Fibroblast of upper back skin (primary cell): ENCODE measurements at regions not wholly inside any gene's neighbourhood (a gene's known extent, or its start where the extent isn't known, plus 50 kb on each side); places are given as distances from the start of the nearest gene placed in this dataset.

Source experiments
- DNase-seq: peaks from one replicate; pipeline ENCODE4 v3.0.0-alpha.2; 2013

DNA sequence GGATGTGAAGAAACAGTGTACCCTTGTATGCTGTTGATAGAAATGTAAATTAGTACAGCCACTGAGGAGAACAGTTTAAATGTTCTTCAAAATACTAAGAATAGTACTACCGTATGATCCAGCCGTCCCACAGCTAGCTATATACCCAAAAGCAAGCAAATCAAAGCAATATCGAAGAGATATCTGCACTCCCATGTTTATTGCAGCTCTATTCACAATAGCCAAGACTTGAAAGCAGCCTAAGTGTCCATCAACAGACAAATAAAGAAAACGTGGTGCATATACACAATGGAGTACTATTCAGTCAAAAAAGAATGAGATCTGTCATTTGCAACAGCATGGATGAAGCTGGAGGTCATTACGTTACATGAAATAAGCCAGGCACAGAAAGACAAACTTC is 88.5 kb upstream of the SLC38A4 start:
- no peak for DNase-seq

DNA sequence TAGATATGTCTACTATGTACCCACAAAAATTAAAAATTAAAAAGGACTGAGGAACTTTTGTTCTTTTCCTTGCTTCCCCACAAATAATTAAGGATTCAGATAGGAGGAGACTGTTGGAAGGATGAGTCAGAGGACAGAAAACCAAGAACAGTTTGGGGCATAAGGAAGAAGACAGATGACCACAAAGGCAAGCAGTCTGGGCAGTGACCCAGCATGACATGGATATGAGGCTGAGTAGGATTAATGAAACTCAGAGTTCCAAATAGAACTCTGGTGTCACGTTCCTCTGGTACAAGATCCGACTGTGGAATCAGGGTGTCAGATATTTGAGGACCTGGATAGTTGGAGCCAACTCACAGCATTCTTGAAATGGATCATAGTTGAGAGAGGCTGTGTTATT is 89.3 kb upstream of the SLC38A4 start:
- DNase-seq = peak; percentile 93

DNA sequence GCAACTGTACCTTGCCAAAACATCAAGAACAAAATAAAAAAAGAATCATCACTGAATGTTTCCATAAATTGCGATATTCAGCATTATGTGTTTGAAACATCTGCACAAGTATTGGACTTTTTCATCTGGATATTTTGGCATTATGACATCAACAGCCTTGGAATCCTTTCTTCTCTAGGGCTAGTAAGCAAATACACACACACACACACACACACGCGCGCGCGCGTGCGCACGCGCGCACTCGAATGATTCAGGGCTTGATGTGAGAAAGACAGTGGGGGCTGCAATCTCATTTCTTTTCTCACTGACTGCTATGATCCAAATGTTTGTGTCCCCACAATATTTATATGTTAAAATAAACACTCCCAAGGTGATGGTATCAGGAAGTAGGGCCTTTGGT is 90.0 kb upstream of the SLC38A4 start:
- DNase-seq = peak; percentile 81

DNA sequence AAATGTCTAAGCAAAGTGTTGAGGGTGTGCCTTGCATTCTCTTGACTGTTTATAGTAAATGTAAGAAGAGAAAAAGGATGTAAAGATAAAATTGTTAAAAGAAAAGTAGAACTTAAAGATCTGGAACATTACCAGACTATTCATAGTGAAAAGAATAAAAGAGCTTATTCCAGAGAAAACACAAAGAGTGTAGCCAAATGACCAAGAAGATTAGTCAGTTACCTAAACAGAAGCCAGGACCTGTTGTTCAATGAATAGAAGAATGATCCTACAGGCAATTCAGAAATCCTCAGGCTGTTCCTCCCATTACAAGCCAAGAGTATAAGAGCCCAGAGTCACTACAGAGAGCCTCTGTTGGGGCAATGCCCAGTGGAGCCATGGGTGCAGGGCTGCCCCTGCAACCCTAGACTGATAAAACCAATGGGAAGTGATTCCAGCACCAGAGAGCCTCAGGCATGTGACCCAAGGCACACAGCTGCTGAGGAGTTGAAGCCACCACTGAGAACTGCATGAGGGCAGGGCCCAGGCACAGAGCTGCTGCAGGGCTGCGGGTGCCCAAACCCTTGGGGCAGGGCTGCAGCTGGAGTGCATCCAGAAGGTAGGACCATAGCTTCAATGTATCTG is 91.1 kb upstream of the SLC38A4 start:
- DNase-seq = no peak

DNA sequence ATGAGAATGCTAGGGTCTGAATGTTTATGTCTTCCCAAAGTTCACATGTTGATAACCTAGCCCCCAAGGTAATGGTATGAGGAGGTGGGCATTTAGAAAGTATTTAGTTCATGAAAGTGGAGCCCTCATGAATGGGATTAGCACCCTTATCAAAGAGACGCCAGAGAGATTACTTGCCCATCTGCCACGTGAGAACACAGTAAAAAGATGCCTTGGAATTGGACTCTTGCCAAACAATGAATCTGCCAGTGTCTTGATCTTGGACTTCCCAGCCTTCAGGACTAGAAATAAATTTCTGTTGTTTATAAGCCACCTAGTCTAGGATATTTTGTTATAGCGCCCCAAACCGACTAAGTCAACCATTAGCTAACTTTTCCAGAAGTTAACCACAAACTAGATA is 92.0 kb upstream of the SLC38A4 start:
- no peak for DNase-seq

DNA sequence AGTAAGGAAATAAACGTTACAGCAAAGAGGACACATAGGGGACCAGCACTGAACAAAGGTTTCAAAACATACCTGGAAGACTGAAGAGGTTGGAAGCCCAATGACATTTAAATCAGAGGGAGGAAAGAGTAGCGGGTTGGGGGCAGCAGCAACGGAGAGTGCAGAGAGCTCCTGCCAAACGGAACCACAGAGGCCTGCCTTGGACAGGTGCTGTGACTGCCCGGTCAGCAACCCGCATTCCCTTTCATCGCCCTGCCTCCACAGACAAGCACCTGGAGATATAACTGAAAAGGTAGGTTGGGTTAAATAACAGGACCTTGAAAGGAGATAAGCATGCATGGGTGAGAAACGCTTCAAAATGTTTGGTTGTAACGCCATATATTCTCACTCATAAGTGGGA is 92.8 kb upstream of the SLC38A4 start:
- no peak for DNase-seq

DNA sequence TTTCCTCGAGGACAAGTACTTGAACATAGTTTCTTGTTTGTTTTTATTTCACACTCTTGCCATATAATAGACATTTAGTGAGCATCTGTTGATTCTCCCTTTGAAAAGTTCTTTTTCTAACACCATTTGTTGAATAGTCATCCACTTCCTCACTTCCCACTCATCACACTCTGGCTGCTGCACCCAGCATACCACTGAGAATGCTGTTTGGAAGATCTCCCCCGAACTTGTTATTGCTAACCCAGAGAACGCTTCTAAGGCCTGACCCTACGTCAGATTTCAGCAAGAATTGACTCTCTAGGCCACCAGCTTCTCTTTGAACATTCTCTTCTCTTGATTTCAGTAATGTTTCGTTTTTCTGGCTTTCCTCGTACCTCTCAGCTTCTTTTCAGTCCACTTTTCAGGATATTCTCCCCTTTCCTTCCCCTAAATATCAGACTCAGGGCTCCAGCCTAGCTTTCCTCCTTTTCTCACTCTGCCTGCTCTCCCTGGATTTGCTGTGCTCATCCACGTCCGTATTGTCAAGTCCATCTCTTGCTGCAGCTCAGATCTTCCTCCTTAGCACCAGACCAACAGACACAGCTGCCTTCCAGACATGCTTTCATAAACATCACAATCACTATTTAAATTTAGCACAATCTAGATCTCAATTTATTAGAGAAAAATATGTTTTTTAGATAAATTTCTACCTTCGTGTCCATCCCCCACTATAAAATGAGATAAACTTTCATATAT is 94.0 kb upstream of the SLC38A4 start:
- DNase-seq = no peak

DNA sequence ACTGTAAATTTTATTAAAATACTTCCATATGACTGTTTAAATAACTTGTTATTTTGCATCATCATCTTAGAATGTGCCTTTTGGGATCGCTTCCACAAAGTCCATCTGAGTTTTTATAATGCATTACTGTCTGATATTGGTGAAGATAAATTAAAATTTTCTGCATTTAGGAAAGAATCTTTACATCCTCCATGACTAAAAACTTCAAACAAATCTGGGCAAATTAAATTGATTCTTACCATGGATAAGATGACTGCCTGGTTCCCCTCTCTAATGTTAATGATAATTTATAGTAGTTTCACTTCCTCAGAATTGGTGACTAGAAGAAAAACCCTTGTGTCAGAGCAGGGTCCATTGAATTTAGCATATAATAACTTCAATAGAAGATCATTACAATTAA is 94.7 kb upstream of the SLC38A4 start:
- no peak for DNase-seq

DNA sequence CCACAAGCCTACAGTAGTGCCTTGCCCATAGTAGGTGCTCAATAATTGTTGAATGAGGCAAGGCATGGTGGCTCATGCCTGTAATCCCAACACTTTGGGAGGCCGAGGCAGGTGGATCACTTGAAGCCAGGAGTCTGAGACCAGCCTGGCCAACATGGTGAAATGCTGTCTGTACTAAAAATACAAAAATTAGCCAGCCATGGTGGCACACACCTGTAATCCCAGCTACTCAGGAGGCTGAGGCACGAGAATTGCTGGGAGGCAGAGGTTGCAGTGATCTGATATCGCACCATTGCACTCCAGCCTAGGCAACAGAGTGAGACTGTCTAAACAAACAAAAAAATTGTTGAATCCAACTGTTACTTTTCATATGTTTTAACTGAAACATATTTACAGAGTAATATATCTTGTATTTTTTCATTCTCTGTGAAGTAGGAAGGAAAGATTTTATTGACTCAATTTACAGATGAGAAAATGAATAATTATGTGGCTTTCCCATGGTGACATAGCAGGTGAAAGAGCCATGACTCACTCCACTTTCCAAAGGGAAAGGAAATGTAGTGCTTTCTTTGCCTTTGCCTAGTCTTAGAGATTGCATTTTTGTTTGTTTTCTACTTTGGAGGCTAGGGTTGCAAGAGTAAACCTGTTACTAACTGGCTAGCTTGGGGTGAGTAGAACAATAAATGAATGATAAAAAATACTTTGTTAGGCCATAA is 95.4 kb upstream of the SLC38A4 start:
- peak; percentile 67 for DNase-seq

DNA sequence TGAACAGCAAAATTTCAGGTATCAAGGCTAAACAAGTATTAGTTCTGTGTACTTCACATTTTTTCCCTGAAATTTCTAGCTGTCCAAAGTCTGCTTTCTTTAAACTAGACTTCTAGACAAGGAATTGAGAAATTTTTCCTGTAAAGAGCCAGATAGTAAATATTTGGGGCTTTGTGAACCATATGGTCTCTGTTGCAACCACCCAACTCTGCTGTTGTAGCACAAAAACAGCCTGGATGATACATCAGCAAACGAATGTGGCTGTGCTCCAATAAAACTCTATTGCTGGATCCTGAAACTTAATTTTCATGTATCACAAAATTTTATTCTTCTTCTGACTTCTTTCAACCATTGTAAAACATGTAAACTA is 96.0 kb upstream of the SLC38A4 start:
- DNase-seq = peak; percentile 67

DNA sequence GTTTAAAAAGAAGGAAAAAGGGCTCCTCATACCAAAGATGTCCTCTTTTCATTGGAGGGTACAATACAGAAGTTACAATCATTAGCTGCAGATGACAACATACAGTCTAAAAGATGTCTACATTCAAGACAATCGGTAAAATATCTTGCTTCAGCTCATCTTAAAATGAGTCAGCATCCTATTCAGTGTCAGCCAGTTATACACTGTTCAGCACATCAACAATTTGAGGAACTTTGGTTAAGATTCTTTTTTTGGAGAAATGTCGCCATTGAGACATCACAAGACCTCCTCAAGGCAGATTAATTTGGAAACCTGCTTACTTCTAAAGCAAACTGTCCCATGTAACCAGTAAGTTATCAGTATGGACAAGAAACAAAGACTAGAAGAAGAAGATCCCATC is 100.7 kb upstream of the SLC38A4 start:
- no peak for DNase-seq

DNA sequence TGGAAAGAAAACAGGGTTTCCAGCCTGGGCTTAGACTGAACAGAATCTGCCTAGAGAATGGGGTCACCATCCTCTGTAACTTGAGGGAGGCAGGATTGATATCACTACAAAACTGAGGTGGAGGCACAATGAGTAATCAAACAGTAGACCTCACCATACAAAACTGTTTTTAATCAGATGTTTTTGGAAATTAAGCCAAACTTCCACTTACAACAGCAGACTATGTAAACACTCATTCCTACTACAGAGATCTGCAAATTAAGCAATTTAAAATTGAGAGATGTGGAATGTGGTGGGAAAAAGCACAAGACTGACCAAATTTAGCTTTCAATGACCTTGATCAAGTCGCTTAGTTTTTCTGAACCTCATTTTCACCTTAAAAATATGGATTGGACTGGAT is 104.3 kb upstream of the SLC38A4 start:
- no peak for DNase-seq

DNA sequence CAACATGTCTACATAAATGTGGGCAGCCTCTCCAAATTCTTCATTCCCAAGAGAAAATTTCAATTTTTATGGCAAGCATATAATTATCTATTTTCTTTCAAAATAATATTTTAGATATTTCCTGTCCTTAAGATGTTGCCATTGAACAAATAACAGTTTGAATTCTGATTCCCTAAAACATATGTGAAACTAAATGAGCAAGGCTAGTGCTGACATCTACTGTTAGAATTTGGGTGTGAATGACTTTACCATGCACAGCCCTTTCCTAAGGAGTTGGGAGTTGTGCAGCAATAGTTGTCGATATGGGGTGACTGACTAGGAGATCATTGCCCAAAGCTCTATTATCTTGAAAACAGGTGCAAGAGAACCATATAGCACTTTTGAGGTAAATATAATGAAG is 108.2 kb upstream of the SLC38A4 start:
- DNase-seq = peak; percentile 77

DNA sequence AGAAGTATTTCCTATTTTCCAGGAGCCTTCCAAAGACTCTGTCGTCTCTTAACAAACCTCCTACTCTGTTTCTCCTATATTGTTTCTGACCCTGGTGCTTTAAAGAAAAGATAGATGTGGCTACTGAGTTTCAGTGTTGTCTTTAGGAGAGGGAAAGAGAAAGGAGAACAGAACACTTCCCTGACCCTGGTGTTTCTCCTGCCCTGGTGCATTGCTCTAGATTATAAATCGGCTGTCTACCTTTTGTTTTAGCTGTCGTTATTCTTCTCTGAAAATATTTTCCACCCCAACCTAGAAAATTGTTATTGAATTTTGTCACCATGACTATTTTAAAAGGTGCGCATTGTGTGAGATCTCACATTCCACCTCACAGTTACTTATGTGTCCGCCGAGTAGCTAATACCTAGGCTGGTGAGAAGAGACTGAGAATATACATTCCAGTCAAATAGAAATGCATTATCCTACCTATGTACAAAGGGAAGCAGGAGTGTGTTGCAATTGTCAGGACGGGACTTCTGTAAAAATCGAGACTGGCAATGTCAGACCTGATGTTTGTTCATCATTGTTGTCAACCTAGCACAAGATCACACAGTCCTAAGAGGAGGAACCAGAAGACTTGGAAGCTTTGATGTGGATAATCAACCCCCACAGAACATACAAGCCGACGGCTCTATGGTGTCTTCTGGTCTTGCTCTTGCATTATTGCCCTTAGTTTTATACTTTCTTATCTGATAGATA is 108.7 kb upstream of the SLC38A4 start:
- DNase-seq = no peak

DNA sequence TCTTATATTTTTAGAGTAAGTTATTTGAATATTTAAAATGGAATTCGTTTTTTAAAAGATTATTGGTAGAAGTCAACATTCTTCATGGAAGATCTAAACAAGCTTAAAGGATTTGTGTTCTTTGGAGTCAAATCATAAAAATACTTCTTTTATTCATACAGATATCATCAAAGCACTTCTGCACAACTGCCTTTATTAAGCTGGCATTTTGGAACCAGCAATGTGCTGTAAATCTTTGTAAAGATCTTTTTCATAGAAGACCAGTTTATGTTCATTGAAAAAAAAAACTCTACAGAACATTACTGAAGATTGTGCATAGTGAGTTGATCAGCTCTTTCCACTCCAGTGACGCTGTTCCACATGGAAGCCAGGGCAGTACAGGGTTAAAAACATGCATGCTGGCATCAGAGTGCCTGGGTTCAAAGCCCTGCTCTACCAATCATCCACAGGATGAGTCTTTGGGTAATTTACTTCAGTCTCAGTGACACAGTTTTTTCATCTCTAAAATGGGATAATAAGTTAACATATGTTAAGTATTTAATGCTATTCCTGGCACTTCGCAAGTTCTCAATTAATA is 109.6 kb upstream of the SLC38A4 start:
- DNase-seq = no peak

DNA sequence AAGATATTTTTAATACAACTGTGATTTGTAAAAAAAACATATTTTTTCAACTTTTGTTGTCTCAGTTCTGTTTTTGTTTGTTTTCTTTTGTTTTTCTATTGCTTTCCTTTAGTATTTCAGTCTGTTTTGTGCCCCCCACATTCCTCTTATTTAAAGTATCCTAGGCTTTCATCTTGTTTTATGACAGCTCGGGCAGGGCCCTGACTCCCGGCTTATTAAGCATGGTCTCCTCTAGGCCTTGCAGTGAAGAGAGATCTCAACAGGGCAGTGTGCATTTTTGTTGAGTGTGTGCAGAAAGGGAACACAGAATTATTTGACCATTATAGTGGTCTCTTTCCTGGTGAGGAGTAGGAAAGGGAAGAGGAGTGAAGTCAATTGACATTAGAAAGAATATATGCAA is 110.2 kb upstream of the SLC38A4 start:
- no peak for DNase-seq

DNA sequence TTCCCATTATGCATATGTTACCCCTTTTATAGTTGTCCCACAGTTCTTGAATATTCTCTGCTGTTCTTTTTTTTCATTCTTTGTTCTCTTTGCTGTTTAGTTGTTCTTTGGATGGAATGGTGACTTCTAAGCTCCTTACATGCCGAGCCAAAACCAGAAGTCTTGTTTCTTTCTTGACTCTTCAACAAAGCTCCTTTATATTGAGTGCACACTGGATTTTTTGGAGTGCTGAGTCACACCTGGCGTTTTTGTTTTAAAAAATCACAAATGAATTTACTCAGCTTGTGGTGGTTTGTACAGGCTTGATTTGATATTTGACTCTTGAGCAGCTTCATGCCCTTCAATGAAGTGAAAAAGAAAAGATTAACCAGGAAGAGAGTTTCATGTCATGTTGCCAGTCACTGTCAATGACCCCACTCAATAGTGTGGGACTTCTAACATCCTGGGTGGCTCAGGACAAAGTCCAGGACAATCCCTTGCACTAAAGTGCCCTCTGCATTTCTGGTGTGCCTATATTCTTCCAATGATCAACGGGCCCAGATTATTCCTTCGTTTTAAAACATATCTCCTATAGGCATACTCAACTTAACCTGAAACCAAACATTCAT is 112.4 kb upstream of the SLC38A4 start:
- no peak for DNase-seq

DNA sequence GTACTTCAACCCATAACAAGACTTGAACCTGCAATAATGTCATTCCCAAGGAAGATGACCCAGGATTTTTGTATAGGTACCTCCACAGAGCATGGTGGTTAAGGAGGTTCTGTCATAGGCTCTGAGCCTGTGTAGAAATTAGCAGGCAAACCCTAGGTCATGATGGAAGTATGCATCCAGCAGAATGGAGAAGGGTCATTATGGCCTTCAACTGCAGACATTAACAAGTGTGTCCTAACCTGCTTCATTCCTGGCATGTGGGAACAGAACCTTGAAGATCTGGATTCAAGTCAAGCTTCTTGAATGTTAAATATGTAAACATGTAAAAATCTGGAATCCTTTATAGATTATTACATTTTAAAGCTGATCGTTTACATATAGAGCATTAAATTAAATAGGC is 116.2 kb upstream of the SLC38A4 start:
- peak; percentile 34 for DNase-seq

DNA sequence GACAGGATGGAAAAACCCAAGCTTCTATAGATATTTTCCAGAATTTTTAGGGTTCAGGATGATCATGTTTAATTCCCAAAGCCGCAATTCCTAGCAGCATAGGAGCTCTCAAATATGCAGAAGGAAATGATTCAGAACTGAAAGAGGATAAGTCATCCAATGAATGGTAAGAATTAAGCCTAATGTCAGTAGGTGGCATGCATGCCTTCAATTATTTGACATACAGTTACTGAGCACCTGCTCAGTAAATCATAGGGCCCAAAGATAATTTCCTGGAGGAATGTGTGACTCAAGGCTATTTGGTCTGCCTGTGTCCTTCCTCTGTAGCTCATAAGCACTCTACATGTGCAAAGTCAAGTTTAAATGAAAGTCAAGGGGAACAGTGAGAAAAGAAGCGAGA is 116.8 kb upstream of the SLC38A4 start:
- peak; percentile 93 for DNase-seq

DNA sequence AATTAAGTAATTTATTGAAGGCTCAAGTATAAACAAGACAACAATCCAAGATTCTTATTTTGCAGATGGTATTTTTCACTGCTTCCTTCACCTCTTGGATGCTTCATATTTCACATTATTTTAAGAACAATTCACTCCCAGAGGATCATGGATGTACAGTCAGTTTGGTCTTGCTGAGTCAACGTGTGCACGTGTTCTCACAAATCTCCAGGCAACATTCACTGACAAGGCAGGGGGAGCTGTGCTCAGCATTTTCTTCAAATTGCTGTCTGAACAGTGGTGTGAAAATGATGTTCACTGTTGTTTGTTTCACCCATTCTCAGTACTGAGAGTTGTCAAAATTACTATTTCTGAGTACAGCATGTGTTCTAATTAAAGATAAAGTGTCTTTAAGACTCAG is 118.3 kb upstream of the SLC38A4 start:
- peak; percentile 82 for DNase-seq

DNA sequence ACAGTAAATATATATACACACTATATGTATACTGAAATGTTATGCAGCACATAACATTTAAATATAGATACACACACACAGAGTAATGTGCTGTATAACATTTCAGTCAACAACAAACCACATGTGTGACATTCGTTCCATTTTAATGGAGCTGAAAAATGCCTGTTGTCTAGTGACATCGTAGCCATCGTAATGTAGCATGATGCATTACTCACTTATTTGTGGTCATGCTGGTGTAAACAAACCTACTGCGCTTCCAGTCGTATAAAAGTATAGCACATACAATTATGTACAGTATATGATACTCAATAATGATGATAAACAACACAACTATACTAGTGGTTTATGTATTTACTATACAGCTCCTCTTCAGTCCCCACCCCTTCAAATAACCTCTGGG is 119.0 kb upstream of the SLC38A4 start:
- no peak for DNase-seq

DNA sequence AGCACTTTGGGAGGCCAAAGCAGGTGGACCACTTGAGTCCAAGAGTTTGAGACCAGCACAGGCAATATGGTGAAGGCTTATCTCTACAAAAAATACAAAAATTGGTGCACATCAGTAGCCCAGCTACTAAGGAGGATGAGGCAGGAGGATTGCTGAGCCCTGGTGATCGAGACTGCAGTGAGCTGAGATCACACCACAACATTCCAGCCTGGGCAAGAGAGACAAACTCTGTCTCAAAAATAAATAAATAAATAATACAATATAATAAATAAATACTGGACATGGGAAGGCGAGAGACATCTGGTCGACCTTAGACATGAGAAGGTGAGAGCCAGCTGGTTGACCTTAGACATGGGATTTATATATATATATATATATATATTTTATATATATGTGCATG is 119.8 kb upstream of the SLC38A4 start:
- DNase-seq = no peak

DNA sequence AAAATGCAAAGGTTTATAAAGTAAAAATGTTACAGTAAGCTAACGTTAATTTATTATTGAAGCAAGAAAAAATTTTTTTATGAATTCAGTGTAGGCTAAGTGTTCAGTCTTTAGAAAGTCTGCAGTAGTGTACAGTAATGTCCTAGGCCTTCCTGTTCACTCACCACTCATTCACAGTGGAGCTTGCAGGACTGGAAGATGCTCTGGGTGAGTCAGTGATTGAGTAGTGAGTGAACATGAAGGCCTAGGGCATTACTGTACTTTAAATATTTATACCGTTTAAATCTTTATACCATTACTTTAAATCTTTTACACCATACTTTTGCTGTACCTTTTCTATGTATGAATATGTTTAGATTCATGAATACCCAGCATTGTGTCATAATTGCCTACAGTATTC is 120.3 kb upstream of the SLC38A4 start:
- peak; percentile 74 for DNase-seq
